NCI-H1694 (cell line): ENCODE measurements at regions not wholly inside any gene's neighbourhood (a gene's known extent, or its start where the extent isn't known, plus 50 kb on each side); places are given as distances from the start of the nearest gene placed in this dataset.

Experiments used
- DNase-seq: peaks from one replicate; lab custom pipeline; 2025; lab: John Stamatoyannopoulos, UW

DNA sequence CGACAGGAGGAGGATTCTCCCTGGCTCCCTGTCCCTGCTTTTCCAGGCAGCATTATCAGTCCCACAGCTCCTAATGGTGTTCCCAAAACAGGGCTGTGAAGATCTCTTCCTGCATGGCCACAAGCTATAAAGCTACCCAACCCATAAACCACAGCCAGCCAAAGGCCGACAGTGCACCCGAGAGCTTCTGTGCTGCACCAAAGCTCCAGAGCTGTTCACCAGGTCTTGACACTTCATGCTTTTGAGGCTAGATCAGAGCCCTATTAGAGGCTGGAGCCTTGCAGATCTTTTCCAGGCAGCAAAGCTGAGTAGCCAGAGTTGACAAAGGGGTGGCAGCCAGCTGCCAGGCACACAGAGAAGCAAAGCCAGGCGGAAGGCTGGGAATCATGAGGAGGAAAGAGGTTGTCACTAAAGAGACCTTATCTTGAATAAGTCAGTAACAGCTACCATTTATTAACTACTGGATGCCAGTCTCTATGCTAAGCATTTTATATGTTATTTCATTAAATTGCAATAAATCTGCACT is 180.4 kb downstream of the KATNAL1 start:
- DNase-seq = no peak

- DNase-seq = no peak
These were observed 181.8 kb downstream of the KATNAL1 start for GRCh38 chr13:30125422-30126073.

DNA sequence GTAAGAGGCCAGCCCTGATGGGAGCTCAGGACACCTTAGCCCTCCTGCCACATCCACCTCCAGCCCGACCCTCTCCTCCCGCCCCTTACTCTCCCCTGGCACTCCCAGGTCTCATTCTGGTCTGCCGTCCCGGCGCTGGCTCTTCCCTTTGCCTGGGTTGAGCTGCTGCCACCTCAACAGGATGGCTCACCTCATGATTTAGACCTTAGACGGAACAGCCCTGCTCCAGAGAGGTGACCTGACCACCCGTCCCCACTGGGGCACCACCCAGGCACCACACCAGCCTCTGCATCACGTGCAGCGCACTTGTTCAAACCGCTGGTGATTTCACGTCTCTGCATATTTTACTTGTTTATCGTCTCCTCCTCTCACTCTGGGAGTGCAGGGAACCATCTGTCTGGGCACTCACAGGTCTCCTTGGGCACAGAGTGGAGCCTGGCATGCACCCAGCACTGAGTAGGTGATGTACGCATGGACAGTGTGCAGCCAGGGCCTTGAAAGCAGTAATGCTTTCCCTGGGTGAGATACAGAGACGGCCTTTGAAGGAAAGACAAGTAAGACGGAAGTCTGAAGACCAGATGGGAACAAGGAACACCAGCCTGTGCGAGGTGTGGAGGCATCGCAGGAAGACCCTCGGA is 183.1 kb downstream of the KATNAL1 start:
- no peak for DNase-seq

GRCh38 chr13:30123575-30123974 is 183.8 kb downstream of the KATNAL1 start:
- no peak for DNase-seq

DNA sequence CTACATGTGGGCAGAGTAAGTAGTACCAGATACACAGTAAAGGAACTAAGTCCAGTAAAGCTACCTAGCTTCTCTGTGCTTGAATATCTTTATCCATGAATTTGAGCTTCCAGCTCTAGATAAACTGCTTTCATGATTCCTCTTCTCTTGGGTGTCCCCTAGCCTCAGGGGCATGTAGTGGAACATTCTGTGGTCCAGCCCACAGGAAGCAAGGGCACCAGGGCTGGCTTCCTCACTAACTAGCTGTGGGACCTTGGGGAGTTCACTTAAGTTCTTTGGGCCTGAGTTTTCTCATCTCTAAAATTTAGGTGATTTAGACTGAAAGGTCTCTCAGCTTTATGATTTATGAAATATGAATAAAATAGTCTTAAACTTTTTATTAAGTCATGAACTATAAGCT is 185.7 kb downstream of the KATNAL1 start:
- no peak for DNase-seq

DNA sequence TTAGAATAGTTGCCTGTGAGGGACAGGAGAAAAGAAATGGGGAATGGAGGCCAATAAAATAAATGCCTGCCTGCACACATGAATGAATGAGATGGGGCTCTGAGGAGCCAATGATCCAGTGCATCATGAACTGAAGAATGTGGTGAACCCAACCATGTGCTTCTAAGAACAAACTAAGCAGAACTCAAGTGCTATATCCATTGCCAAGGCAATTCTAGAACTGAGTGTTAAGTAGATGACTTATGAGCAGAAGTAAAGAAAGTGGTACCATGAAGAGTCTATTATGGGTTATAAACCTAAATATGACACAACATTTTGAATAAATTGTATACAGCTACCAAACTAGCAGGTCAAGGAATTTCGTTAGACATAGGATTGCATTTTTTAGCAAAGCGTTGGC is 186.1 kb downstream of the KATNAL1 start:
- DNase-seq = no peak

- no peak for DNase-seq
These were observed 187.1 kb downstream of the KATNAL1 start for GRCh38 chr13:30120133-30120822.

DNA sequence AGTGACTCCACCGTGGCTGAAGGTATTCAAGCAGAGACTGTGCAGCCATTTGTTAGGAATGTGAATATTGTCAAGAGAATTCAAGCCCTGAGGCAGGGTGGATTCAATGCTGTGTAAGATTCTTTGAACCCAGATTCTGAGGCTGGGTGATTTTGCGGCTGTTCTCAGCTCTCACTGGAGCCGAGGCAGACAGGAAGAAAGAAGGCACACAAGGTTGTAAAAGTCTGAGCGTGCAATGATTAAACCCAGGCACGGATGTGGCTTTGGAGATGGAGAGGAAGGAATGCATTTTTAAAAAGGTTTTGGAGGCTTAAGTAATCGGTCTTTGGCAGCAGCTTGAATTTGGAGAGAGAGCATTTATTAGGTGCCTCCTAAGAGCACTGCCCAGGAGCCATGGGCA is 187.9 kb downstream of the KATNAL1 start:
- DNase-seq = no peak

DNA sequence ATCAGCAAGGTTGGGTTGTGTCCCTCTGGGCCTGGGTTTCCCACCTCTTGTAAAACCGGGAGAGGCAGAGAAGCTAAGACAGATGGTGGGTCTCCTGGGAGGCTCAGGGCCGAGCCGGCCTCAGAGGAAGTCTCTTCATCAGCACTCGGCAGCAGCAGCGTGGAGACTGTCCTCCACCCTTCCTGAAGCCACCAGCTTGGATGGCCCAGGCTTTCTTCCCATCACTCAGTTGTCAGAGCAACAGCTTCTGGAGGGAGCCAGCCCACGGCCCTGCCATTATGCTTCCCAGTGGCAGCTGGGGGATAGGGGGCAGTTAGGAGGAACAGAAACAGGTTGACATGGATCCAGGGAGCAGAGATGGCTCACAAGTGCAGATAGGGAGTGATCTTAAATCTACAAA is 191.0 kb downstream of the KATNAL1 start:
- DNase-seq = no peak

GRCh38 chr13:30115257-30115600 is 192.1 kb downstream of the KATNAL1 start:
- no peak for DNase-seq

DNA sequence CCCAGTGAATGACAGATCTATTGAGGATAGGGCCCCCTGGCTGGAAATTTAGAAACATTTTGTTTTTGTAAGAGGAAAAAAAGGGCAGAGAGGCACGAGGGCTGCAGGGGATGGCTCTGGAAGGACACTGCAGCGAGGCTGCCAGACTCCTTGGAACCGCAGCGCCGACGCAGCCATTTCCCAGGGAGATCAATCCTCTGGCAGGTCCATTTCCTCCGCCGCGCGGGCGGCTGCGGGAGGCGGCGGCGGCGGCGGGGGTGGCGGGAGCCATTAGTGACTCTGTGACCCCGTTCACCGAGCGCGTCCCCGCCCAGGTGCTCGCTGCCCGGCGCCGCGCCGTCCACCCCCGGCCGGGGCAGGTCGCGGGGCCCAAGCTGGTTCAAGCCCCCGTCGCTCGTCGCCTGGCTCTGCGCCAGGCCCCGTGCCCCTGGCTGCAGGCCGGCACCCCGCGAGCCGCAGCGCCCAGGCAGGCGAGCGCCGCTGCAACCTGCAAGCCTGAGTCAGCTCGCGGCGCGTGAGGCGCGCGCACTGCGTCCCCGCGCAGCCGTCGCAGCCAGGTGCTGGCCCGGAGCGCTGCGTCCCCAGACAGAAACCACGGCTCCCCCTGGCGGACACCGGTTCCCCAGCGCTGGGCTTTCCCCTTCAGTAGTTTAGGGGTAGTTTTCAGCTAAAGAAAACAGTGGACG is 192.6 kb downstream of the KATNAL1 start:
- peak; percentile 40 for DNase-seq

- no peak for DNase-seq
These were observed 193.3 kb downstream of the KATNAL1 start for GRCh38 chr13:30113983-30114570.

DNA sequence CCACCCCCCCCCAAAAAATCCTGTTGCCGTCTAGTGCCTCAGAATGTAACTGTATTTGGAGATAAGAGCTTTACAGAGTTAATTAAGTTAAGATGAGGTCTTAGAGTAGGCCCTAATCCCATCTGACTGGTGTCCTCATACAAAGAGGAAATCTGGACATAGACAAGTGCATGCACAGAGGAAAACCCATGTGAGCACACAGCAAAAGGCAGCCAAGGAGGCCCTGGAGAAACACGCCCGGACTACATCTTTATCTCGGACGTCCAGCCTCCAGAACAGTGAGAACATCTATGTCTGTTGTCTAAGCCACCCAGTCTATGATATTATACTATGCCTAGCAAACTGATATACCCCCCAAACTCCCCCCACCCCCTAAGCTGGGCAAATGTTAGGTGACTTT is 193.8 kb downstream of the KATNAL1 start:
- DNase-seq = no peak

DNA sequence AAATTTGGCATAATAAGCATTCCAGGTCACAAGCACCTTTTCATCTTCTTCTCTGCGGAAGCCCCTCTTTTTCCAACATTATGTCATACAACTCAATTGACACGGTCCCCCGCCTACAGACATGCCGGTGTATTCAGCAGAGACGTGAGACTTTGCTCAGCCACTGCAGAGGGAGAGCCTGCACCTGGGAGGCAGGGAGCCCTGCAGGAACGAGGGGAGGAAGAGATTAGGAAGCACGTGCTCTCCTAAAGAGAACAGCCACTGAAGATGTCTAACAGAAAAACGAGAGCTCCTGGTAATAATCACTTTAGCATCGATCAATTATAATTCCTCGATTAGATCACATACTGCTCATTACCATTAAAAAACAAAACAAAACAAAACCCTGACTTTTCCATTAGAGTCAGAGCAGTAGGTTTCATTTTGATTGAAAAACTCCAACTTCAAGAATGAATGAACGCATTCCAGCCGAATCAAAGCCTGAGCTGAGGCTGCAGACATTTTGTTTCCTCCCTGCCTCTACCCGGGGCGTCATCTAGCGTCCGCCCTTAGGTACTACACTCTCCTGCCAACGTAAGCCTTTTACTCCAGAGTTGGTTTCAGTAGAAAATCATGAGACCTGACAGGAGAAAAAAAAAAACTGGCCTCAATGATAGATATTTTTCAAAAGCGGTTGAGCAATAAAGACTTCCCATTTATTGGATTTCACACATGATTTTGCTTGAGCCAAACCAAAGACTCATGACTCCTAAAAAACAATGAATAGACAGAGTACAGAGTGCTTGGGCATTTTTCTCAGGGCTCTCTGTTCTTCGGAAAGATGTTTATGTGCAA is 194.5 kb downstream of the KATNAL1 start:
- DNase-seq = peak; percentile 53

DNA sequence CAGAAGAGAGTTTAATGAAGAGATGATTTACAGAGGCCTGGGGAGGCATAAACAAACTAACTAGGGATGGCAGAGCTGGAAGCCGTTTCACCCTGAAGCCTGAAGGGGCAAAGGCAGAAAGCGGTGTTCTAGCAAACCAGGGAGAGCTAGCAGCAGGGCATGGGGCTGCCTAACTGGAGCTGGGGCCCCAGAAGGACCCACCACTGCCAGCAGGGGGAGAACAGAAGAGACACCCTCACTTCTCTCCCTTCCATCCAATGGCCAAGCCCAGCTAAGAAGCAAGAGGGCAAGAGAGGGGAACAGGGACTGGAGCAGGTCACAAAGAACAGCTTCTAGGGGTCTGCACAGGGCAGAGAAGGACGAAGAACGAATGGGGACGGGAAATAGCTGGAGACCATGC is 195.5 kb downstream of the KATNAL1 start:
- no peak for DNase-seq

- DNase-seq = no peak
These were observed 196.9 kb downstream of the KATNAL1 start for GRCh38 chr13:30110301-30111070.

DNA sequence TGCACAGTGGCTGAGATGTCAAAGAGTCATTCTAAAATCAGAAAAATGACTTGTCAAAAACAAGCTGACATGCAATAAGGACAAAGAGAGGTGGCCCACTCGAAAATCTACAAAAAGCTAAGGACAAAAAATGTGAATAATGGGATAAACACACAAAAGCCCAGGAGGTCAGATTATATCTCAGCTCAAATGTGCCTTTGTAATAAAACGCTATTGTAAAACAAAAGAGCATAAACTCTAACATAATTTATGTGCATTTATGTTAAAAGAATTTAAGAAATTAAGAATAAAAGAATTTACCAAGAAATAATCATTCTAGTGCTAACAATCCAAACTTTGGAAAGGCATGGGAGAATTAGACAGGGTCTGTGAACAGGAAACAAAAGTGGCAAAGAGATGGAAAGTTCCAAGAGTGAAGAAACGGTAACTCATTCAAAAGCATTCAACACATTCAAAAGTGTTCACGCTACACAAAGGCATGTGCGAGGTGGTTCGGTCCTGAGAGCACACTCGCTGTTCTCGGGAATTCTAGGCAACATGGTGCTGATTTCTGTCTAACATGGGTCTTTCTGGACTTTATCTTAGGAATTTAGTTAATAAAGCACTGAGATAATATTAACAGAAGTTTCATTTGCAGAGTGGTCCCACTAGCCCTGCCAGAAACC is 197.7 kb downstream of the KATNAL1 start:
- DNase-seq = no peak

- DNase-seq = no peak
These were observed 198.5 kb downstream of the KATNAL1 start for GRCh38 chr13:30108913-30109237.

GRCh38 chr13:30108216-30108912 is 199.0 kb downstream of the KATNAL1 start:
- no peak for DNase-seq
